GM19463 (cell line): ENCODE measurements at regions not wholly inside any gene's neighbourhood (a gene's known extent, or its start where the extent isn't known, plus 50 kb on each side); places are given as distances from the start of the nearest gene placed in this dataset.
"Not testable (repeated sequence)": the region's sequence is repeated elsewhere in the genome, so short reads cannot be mapped to it uniquely, and the experiment has no call there.

Experiments used
- ATAC-seq: cut with Tn5 transposase; IDR thresholded peaks from one replicate; pipeline ENCODE4 v1.9.1; 2021; ENCODE audit warnings: mild to moderate bottlenecking, moderate library complexity; ENCODE audit not compliant: unreplicated experiment

- ATAC-seq: no peak
Measured at GRCh38 chr6:9744119-9744518, 670.8 kb downstream of the TFAP2A start.

GRCh38 chr6:9732056-9732455 lies 682.8 kb downstream of the TFAP2A start:
- no peak for ATAC-seq

GRCh38 chr6:9725776-9726175 lies 689.1 kb downstream of the TFAP2A start:
- ATAC-seq: not testable (repeated sequence)

GRCh38 chr6:9717568-9717967 lies 697.3 kb downstream of the TFAP2A start:
- no peak for ATAC-seq

DNA sequence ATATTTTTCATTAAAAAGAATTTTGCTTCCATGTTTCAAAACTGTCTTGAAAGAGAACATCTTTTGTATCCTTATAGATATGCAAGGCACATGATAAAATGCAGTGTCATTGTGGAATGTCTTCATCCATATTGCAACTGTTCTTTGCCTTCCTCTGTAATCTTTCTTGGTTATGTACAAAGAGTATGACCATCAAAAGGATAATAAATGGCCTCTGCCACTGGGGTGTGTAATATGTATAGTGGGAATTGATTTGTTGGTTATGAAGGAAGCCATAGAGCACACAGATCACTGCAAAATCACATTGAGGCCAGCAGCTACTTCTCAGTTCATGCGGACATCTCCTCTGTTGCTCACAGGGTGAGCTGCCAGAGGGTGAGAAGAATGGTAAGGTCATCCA lies 703.5 kb downstream of the TFAP2A start:
- no peak for ATAC-seq

GRCh38 chr6:9710574-9710973 lies 704.3 kb downstream of the TFAP2A start:
- ATAC-seq: no peak

- no peak for ATAC-seq
Measured at GRCh38 chr6:9708600-9708999, 706.3 kb downstream of the TFAP2A start.

DNA sequence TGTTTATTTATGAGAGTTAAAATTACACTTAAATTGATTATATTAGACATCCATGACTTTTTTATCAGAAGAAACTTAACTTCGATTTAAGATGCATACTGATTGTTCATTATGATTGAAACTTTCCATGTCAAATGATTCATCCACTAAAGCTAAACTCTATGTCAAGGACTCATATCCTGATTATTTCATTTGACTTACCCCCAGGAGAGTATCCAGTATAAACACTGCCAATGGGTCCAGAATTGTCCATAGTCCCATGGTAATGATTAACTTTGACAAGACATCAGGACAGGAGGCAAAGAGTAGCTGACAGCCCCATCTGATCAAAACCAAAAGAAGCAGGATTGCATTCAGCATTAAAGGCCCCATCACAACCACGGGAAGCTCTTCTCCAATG lies 709.9 kb downstream of the TFAP2A start:
- no peak for ATAC-seq

GRCh38 chr6:9702914-9703313 lies 712.0 kb downstream of the TFAP2A start:
- no peak for ATAC-seq

- ATAC-seq: no peak
Measured at GRCh38 chr6:9699888-9700287, 715.0 kb downstream of the TFAP2A start.

DNA sequence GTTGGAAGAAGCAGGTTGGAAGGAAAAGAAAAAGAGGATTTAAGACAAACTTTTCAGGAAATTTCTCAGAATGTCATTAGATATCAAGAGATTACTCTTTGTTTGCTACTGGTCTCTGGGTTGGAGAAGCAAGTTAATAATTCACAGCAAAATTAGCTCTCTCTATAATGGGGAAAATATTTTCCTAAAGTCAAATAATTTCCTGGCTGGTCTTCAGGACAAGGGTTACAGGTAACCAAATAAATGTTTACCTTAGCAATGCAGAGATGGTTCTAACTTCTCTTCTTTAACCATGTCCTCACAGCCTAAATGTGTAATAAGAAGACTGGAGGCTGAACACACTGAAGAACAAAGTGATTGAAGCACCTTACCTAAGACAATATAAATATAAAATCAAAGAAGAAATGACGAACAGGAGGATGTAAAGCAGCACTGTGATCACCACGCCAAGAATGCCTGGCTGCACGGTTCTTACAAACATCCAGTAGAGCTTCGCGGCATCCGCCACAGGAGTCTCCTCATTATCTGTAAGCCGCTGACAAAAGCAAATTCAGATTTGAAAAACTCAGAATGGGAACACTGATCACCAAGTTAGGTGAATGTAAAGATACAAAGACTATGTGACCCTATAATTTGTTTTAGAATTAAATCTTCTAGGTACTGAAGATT lies 717.5 kb downstream of the TFAP2A start:
- no peak for ATAC-seq

DNA sequence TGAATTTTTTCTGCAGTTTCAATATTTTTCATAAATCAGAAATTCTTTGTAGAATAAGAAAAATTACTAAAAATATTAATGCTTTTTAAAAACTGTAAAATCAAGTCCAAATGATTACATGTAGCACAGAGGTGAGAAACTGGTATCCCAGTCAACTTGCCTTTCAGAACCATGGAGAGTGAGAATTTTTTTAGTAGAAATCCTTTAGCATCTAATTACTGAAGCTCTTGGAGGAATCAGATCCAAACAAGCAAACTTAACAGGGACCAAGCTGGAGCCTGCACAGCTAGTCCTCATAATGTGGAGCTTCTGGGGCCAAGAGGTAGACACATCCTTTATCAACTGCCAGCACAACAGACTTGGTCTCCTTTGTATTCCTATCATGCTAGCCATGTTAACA lies 724.5 kb downstream of the TFAP2A start:
- ATAC-seq: no peak

DNA sequence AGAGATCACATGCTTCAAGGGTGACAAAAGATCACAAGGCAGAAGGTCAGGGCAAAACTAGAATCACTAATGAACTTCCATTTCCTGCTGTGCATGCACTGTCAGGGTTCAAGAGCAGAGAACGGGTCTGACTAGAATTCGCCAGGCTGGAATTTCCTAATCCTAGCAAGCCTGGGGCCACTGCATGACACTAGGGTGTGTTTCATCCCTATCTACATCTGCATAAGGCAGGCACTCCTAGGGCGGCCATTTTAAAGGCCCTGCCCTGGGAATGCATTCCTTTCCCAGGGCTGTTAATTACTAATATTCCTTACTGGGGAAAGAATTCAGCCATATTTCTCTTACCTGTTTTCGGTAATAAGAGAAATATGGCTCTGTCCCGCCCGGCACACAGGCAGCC lies 734.1 kb downstream of the TFAP2A start:
- not testable (repeated sequence) for ATAC-seq

GRCh38 chr6:9675122-9675521 lies 739.8 kb downstream of the TFAP2A start:
- ATAC-seq: no peak

DNA sequence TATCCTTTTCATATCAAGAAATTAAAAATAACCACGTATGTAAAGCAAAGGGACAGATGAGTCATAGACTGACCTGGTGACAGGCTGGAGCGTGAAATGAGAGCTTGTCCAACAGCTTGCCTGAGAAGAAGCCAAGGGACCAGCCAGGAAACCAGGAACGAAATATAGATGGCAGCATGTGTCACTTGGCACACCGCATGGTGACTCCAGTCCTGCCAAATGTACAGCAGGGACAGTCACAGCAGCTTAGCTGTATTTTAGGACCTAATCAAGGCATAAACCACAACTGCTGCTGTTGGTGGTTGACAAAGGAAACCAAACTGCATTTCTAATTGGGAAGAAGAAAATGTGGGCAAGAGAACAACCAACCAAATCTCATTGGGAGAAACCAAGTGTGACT lies 755.0 kb downstream of the TFAP2A start:
- no peak for ATAC-seq

DNA sequence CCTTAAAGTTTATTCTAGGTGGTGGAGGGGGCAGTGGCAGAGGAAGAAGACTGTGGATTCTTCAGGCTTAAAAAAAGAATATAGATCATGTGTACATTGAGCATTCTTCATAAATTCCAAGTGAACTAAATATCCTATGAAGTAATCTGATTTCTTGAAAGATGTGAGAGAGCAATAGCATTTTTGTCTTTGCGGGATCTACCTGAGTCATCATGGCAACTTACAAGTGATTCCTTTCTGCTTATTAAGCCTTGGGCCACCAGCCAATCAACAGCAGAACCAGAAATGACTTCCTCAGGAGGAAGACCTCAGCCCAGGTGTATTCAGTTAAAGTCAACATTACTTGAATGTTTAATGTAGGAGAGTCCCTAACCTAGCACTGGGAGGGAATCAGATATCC lies 756.9 kb downstream of the TFAP2A start:
- no peak for ATAC-seq

DNA sequence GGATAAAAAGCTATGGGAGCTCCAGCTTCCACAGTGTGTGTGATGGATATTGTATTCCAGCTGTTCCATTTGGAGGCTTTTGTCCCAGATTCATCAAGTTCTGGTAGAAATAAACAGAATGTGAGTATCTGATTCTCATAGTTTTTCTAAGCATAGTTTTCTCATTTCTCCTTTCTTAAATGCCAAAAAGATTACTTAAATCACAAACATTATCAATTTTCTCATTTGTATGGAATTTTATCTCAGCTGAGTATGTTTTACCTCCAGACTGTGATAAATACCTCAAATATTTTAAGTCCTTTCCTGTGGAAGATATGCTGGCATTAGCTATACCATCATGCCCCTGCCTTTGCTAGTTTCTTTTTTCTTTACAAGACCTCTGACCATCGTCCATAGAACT lies 767.3 kb downstream of the TFAP2A start:
- ATAC-seq: no peak

GRCh38 chr6:9647071-9647445 lies 767.8 kb downstream of the TFAP2A start:
- no peak for ATAC-seq

DNA sequence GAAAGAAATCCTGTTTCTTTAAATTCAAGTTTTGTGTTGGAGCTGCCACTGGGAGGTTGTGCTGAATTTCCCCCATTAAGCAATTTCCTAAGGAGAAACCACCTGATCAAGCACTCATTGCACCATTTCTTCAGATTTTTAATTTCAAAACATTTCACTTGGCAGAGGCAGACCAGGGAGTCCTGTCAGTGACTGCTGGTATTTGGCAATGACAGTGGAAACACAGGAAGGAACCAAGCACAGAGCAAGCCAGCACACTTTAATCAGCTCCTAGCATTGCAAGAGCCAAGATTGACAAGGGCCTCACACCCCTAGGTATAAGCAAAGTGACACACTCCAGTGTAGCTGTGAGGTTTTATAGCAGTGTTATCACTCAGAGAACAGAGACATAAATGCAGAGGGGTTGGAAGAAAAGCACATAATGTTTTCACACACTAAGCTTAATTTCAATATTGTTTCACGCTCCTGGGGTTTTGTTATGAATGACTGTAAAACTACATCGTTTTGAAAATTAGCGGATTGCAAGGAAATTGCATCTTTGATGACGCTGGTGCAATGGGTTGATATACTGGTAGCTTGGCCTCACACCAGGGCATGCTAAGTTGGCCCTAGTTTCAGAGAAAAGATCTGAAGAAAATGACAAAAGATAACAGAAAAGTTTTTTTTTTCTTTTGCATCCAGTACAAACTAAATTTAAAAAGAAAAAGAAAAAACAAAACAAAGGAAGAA lies 768.4 kb downstream of the TFAP2A start:
- ATAC-seq: no peak

GRCh38 chr6:9638861-9639260 lies 776.0 kb downstream of the TFAP2A start:
- no peak for ATAC-seq

DNA sequence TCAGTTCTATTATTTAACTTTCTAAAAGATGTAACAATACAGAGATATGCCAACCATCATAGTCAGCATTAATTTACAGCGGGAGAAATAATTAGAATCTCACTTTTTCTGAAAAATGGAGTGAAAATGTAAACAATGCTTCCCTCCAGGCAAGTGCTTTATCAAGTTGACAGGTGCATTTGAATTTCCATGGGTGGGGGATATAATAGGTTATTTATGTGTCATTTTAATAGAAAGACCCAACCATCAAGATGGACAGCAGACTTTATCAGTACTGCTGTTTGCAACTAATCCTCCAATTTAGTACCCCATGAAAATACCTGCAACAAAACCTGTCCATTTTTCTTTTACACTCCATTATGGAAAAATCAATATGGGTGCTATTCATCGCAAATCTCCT lies 780.1 kb downstream of the TFAP2A start:
- no peak for ATAC-seq

- ATAC-seq: no peak
Measured at GRCh38 chr6:9632026-9632425, 782.8 kb downstream of the TFAP2A start.

- ATAC-seq: no peak
Measured at GRCh38 chr6:9628819-9629218, 786.1 kb downstream of the TFAP2A start.
